KMS-11 (cell line): ENCODE measurements at regions not wholly inside any gene's neighbourhood (a gene's known extent, or its start where the extent isn't known, plus 50 kb on each side); places are given as distances from the start of the nearest gene placed in this dataset.

ENCODE experiments used
- H2AFZ ChIP-seq: fragments of 200-600 bp; sonication (generic); 2 replicates; pipeline ENCODE4 v1.6.1; 2016; ENCODE audit warnings: antibody characterized with exemption, mixed run types, low read depth
- H3K27ac ChIP-seq: fragments of 200-600 bp; sonication (generic); 2 replicates; pipeline ENCODE4 v1.6.1; 2016; ENCODE audit warnings: mild to moderate bottlenecking, mixed run types
- H3K27me3 ChIP-seq: fragments of 200-600 bp; sonication (generic); 2 replicates; pipeline ENCODE4 v1.6.1; 2017; ENCODE audit warnings: mild to moderate bottlenecking, low read depth, mixed run types, moderate library complexity; ENCODE audit not compliant: insufficient read depth
- H3K36me3 ChIP-seq: fragments of 200-600 bp; sonication (generic); 2 replicates; pipeline ENCODE4 v1.6.1; 2017; ENCODE audit warnings: mild to moderate bottlenecking, mixed run types; ENCODE audit not compliant: insufficient read depth
- H3K4me1 ChIP-seq: fragments of 200-600 bp; sonication (generic); 2 replicates; pipeline ENCODE4 v1.6.1; 2016; ENCODE audit warnings: mild to moderate bottlenecking, low read depth, mixed run types; ENCODE audit not compliant: poor library complexity, severe bottlenecking
- H3K4me2 ChIP-seq: fragments of 200-600 bp; sonication (generic); 2 replicates; pipeline ENCODE4 v1.7.0; 2016; ENCODE audit warnings: mild to moderate bottlenecking, mixed run types
- H3K4me3 ChIP-seq: fragments of 200-600 bp; sonication (generic); IDR thresholded peaks from 2 replicates; pipeline ENCODE4 v1.6.1; 2017; ENCODE audit warnings: low read depth, low read length, mixed read lengths; ENCODE audit not compliant: insufficient read depth
- H3K79me2 ChIP-seq: fragments of 200-600 bp; sonication (generic); 2 replicates; pipeline ENCODE4 v1.6.1; 2016; ENCODE audit warnings: low read depth, mixed run types; ENCODE audit not compliant: insufficient read depth
- H3K9ac ChIP-seq: fragments of 200-600 bp; sonication (generic); 2 replicates; pipeline ENCODE4 v1.6.1; 2016; ENCODE audit warnings: mild to moderate bottlenecking, mixed run types
- H4K20me1 ChIP-seq: fragments of 200-600 bp; sonication (generic); 2 replicates; pipeline ENCODE4 v1.6.1; 2016; ENCODE audit warnings: mild to moderate bottlenecking, mixed run types; ENCODE audit not compliant: insufficient read depth
- TF ChIP-seq, protein P1 (sequence below): fragments of 200-600 bp; sonication (generic); conservative IDR thresholded peaks from 2 replicates; pipeline ENCODE4 v1.6.1; 2017; ENCODE audit warnings: low read depth, mild to moderate bottlenecking, antibody characterized with exemption, low read length, moderate library complexity, mixed read lengths

GRCh38 chr11:43034341-43034740 lies 277.5 kb upstream of the API5 start:
- Histone ChIP-seq H3K36me3 (no peaks in the 10 kb centered on the region), H3K79me2 (no peaks in the 10 kb centered on the region), H2AFZ (no peak overlapping the region), H3K4me3 (no peak overlapping the region), H3K4me1 (no peaks in the 10 kb centered on the region), H4K20me1 (no peaks in the 10 kb centered on the region), H3K4me2 (no peak overlapping the region), H3K9ac (no peak overlapping the region), H3K27ac (no peak overlapping the region), H3K27me3 (no peaks in the 10 kb centered on the region)
- TF ChIP-seq, protein P1, sequence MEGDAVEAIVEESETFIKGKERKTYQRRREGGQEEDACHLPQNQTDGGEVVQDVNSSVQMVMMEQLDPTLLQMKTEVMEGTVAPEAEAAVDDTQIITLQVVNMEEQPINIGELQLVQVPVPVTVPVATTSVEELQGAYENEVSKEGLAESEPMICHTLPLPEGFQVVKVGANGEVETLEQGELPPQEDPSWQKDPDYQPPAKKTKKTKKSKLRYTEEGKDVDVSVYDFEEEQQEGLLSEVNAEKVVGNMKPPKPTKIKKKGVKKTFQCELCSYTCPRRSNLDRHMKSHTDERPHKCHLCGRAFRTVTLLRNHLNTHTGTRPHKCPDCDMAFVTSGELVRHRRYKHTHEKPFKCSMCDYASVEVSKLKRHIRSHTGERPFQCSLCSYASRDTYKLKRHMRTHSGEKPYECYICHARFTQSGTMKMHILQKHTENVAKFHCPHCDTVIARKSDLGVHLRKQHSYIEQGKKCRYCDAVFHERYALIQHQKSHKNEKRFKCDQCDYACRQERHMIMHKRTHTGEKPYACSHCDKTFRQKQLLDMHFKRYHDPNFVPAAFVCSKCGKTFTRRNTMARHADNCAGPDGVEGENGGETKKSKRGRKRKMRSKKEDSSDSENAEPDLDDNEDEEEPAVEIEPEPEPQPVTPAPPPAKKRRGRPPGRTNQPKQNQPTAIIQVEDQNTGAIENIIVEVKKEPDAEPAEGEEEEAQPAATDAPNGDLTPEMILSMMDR, result no peak

GRCh38 chr11:43035086-43035485 lies 276.7 kb upstream of the API5 start:
- Histone ChIP-seq H3K27me3 (no peaks in the 10 kb centered on the region), H3K9ac (no peak overlapping the region), H3K36me3 (no peaks in the 10 kb centered on the region), H2AFZ (no peak overlapping the region), H3K4me1 (no peaks in the 10 kb centered on the region), H3K4me3 (no peak overlapping the region), H3K79me2 (no peaks in the 10 kb centered on the region), H4K20me1 (no peaks in the 10 kb centered on the region), H3K27ac (no peak overlapping the region), H3K4me2 (no peak overlapping the region)
- TF ChIP-seq, protein P1, result no peak

GRCh38 chr11:43053638-43054412 lies 258.0 kb upstream of the API5 start:
- TF ChIP-seq, protein P1, result no peak
- no peak overlapping the region for H3K27ac ChIP-seq
- no peak overlapping the region for H3K9ac ChIP-seq
- no peak overlapping the region for H2AFZ ChIP-seq
- H3K27me3 ChIP-seq, result no peaks in the 10 kb centered on the region
- no peaks in the 10 kb centered on the region for H3K79me2 ChIP-seq
- H4K20me1 ChIP-seq, result no peaks in the 10 kb centered on the region
- no peaks in the 10 kb centered on the region for H3K4me1 ChIP-seq
- no peak overlapping the region for H3K4me2 ChIP-seq
- no peaks in the 10 kb centered on the region for H3K36me3 ChIP-seq
- no peak overlapping the region for H3K4me3 ChIP-seq

DNA sequence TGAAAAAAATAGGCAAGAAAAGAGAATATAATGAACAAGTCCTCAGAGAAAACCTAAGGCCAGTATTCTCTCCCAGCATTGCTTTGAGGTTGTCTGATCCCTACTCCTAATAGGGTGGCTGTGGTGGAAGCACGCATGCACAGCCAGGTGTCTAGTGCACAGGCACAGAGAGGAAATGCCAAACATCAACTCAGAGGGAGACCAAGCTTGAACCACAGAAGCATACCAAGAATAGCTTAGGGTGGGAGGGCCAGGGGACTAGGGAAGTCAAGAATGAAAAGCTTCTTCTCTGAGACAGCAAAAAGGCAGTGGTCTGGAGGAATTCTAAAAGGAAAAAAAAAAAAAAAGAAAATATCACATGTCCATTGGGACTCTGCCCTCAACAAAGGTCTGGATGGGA lies 244.1 kb upstream of the API5 start:
- no peaks in the 10 kb centered on the region for H3K79me2 ChIP-seq
- no peaks in the 10 kb centered on the region for H3K27me3 ChIP-seq
- H3K9ac ChIP-seq, result no peak overlapping the region
- no peaks in the 10 kb centered on the region for H3K36me3 ChIP-seq
- H2AFZ ChIP-seq, result no peak overlapping the region
- H4K20me1 ChIP-seq, result no peaks in the 10 kb centered on the region
- no peaks in the 10 kb centered on the region for H3K4me1 ChIP-seq
- TF ChIP-seq, protein P1, result no peak
- H3K27ac ChIP-seq, result no peak overlapping the region
- H3K4me3 ChIP-seq, result no peak overlapping the region
- H3K4me2 ChIP-seq, result no peak overlapping the region
